ENCODE measurements at regions not wholly inside any gene's neighbourhood (a gene's known extent, or its start where the extent isn't known, plus 50 kb on each side); places are given as distances from the start of the nearest gene placed in this dataset.

GRCh38 chr2:228917220-228917619, 353.9 kb downstream of the PID1 start:
- no peak for TF ChIP-seq CTCF (conservative IDR thresholded peaks at IDR 0.05 in 1 of 2, IDR thresholded peaks at IDR 0.05 in 1 of 2; ENCODE audit: low read depth in 1 of 2, low read length in 2 of 2)
- no peak for TF ChIP-seq EZH2 (IDR thresholded peaks at IDR 0.05; ENCODE audit: low read length, missing control alignments)
